GM12873 (cell line): ENCODE measurements at regions not wholly inside any gene's neighbourhood (a gene's known extent, or its start where the extent isn't known, plus 50 kb on each side); places are given as distances from the start of the nearest gene placed in this dataset.
A peak's percentile ranks its signal among the peaks of the same experiment; 100 is the strongest.

Experiments
- CTCF ChIP-seq: IDR thresholded peaks from 2 replicates; pipeline ENCODE4 v1.5.1; 2012; ENCODE audit warnings: low read depth, mild to moderate bottlenecking, moderate library complexity, low read length, control low read depth; ENCODE audit not compliant: insufficient read depth; ENCODE audit errors: missing control alignments

GRCh38 chr6:97705568-97705967, 422.6 kb upstream of the MMS22L start:
- TF ChIP-seq CTCF = peak; percentile 42

GRCh38 chr6:97712751-97713150, 429.7 kb upstream of the MMS22L start:
- TF ChIP-seq CTCF = no peak

GRCh38 chr6:97714772-97715171, 431.8 kb upstream of the MMS22L start:
- no peak for TF ChIP-seq CTCF

GRCh38 chr6:97717086-97717485, 434.1 kb upstream of the MMS22L start:
- no peak for TF ChIP-seq CTCF

- TF ChIP-seq CTCF = no peak
These were observed 443.4 kb upstream of the MMS22L start for GRCh38 chr6:97726378-97726777.

- no peak for TF ChIP-seq CTCF
These were observed 449.0 kb upstream of the MMS22L start for GRCh38 chr6:97732045-97732444.

GRCh38 chr6:97757575-97757974, 474.6 kb upstream of the MMS22L start:
- TF ChIP-seq CTCF = no peak
